ENCODE measurements at regions not wholly inside any gene's neighbourhood (a gene's known extent, or its start where the extent isn't known, plus 50 kb on each side); places are given as distances from the start of the nearest gene placed in this dataset.
A peak's percentile ranks its signal among the peaks of the same experiment; 100 is the strongest.

GRCh38 chr13:90261343-90261742 is 1086.1 kb upstream of the MIR17HG start:
- ChIA-PET CTCF (no interaction called here), POLR2A (ENCODE audit: unreplicated experiment) (no interaction called here)
- Histone ChIP-seq H2AFZ (ENCODE audit: low read length) (no peak overlapping the region), H3K36me3 (ENCODE audit: low read depth, low read length) (no peaks in the 10 kb centered on the region), H3K9me3 (ENCODE audit: low read length) (no peaks in the 10 kb centered on the region), H4K20me1 (ENCODE audit: low read length) (no peaks in the 10 kb centered on the region), H3K9ac (ENCODE audit: low read length) (no peak overlapping the region), H3F3A (ENCODE audit: low read length, unreplicated experiment) (no peaks in the 10 kb centered on the region), H3K4me3 (ENCODE audit: low read length) (no peak overlapping the region), H3K79me2 (ENCODE audit: low read length) (no peaks in the 10 kb centered on the region), H3K27ac (ENCODE audit: low read length) (no peak overlapping the region), H3K4me1 (ENCODE audit: insufficient read depth, low read length) (no peaks in the 10 kb centered on the region), H3K27me3 (ENCODE audit: low read length) (no peaks in the 10 kb centered on the region), H3K9me2 (replicated peaks; ENCODE audit: low read length) (no peaks in the 10 kb centered on the region), H3K4me2 (ENCODE audit: low read length) (no peak overlapping the region)
- BruUV-seq (replicated peaks), result no TSS peak
- no peak for ATAC-seq
- no peak for DNase-seq
- TF ChIP-seq CTCF (conservative IDR thresholded peaks at IDR 0.05; ENCODE audit: low read depth, low read length) (no peak), EZH2phosphoT487 (IDR thresholded peaks at IDR 0.05; ENCODE audit: borderline replicate concordance, low read length) (no peak), EZH2 (IDR thresholded peaks at IDR 0.05; ENCODE audit: low read length, unreplicated experiment) (no peak)
- intact Hi-C loops (cut with micrococcal nuclease), result no loop called here

- Histone ChIP-seq H3K4me3 (ENCODE audit: low read length) (no peak overlapping the region), H3F3A (ENCODE audit: low read length, unreplicated experiment) (no peaks in the 10 kb centered on the region), H3K79me2 (ENCODE audit: low read length) (no peaks in the 10 kb centered on the region), H2AFZ (ENCODE audit: low read length) (no peak overlapping the region), H4K20me1 (ENCODE audit: low read length) (no peaks in the 10 kb centered on the region), H3K9me2 (replicated peaks; ENCODE audit: low read length) (no peaks in the 10 kb centered on the region), H3K27ac (ENCODE audit: low read length) (no peak overlapping the region), H3K9me3 (ENCODE audit: low read length) (no peaks in the 10 kb centered on the region), H3K36me3 (ENCODE audit: low read depth, low read length) (no peaks in the 10 kb centered on the region), H3K27me3 (ENCODE audit: low read length) (no peaks in the 10 kb centered on the region), H3K4me1 (ENCODE audit: insufficient read depth, low read length) (no peaks in the 10 kb centered on the region), H3K9ac (ENCODE audit: low read length) (no peak overlapping the region), H3K4me2 (ENCODE audit: low read length) (no peak overlapping the region)
- no peak for TF ChIP-seq EZH2phosphoT487 (IDR thresholded peaks at IDR 0.05; ENCODE audit: borderline replicate concordance, low read length)
- TF ChIP-seq EZH2 (IDR thresholded peaks at IDR 0.05; ENCODE audit: low read length, unreplicated experiment), result no peak
- TF ChIP-seq CTCF (conservative IDR thresholded peaks at IDR 0.05; ENCODE audit: low read depth, low read length), result no peak
- ATAC-seq (no peak), DNase-seq (no peak)
- BruUV-seq (replicated peaks), result no TSS peak
- intact Hi-C loops (cut with micrococcal nuclease), result no loop called here
- ChIA-PET POLR2A (ENCODE audit: unreplicated experiment) (no interaction called here), CTCF (no interaction called here)
Observed at GRCh38 chr13:90270226-90270625, 1077.3 kb upstream of the MIR17HG start.

GRCh38 chr13:90272356-90272755 is 1075.1 kb upstream of the MIR17HG start:
- intact Hi-C loops (cut with micrococcal nuclease), result no loop called here

More at GRCh38 chr13:90272356-90272755, 1075.1 kb upstream of the MIR17HG start:
- Histone ChIP-seq H3K27ac (ENCODE audit: low read length) (no peak overlapping the region), H3K9me3 (ENCODE audit: low read length) (no peaks in the 10 kb centered on the region), H2AFZ (ENCODE audit: low read length) (no peak overlapping the region), H3K9me2 (replicated peaks; ENCODE audit: low read length) (no peaks in the 10 kb centered on the region), H3K4me2 (ENCODE audit: low read length) (no peak overlapping the region), H3F3A (ENCODE audit: low read length, unreplicated experiment) (no peaks in the 10 kb centered on the region), H3K4me3 (ENCODE audit: low read length) (no peak overlapping the region), H4K20me1 (ENCODE audit: low read length) (no peaks in the 10 kb centered on the region), H3K79me2 (ENCODE audit: low read length) (no peaks in the 10 kb centered on the region), H3K4me1 (ENCODE audit: insufficient read depth, low read length) (no peaks in the 10 kb centered on the region), H3K36me3 (ENCODE audit: low read depth, low read length) (no peaks in the 10 kb centered on the region), H3K9ac (ENCODE audit: low read length) (no peak overlapping the region), H3K27me3 (ENCODE audit: low read length) (no peaks in the 10 kb centered on the region)
- DNase-seq (peak; percentile 32), ATAC-seq (no peak; the same call in 1 of the 2 replicates)
- ChIA-PET POLR2A (ENCODE audit: unreplicated experiment) (no interaction called here), CTCF (no interaction called here)
- BruUV-seq (replicated peaks), result no TSS peak
- TF ChIP-seq EZH2phosphoT487 (IDR thresholded peaks at IDR 0.05; ENCODE audit: borderline replicate concordance, low read length), result no peak
- TF ChIP-seq EZH2 (IDR thresholded peaks at IDR 0.05; ENCODE audit: low read length, unreplicated experiment), result no peak
- no peak for TF ChIP-seq CTCF (conservative IDR thresholded peaks at IDR 0.05; ENCODE audit: low read depth, low read length)
